Lower lobe of right lung (tissue), 2 donors: ENCODE measurements at regions not wholly inside any gene's neighbourhood (a gene's known extent, or its start where the extent isn't known, plus 50 kb on each side); places are given as distances from the start of the nearest gene placed in this dataset.

Source experiments
- ATAC-seq, 2 donors: fragments of 200-7000 bp; cut with Tn5 transposase; one replicate each; pipeline ENCODE4 v1.9.1; 2020 to 2022; ENCODE audit warnings: mild to moderate bottlenecking in 2 of 2, moderate library complexity in 2 of 2
- DNase-seq: peaks from one replicate; pipeline ENCODE4 v3.0.0-alpha.2; 2020
- H3K27ac ChIP-seq: fragments of 200-600 bp; one replicate; pipeline ENCODE4 v1.8.0; 2022
- H3K27me3 ChIP-seq: fragments of 200-600 bp; one replicate; pipeline ENCODE4 v1.8.0; 2022; ENCODE audit warnings: low read depth
- H3K36me3 ChIP-seq: fragments of 200-600 bp; one replicate; pipeline ENCODE4 v1.8.0; 2022; ENCODE audit warnings: mild to moderate bottlenecking
- H3K4me1 ChIP-seq: fragments of 200-600 bp; one replicate; pipeline ENCODE4 v1.8.0; 2022
- H3K4me3 ChIP-seq: fragments of 200-600 bp; one replicate; pipeline ENCODE4 v1.8.0; 2022; ENCODE audit warnings: mild to moderate bottlenecking
- H3K9me3 ChIP-seq: fragments of 200-600 bp; one replicate; pipeline ENCODE4 v1.8.0; 2022
- CTCF ChIP-seq: fragments of 200-600 bp; IDR thresholded peaks from one replicate; pipeline ENCODE4 v1.8.0; 2022; ENCODE audit warnings: antibody characterized with exemption, mild to moderate bottlenecking
- intact Hi-C: fragments of 100-400 bp; cut with DNase I; formaldehyde crosslinking; loops from one replicate; pipeline ENCODE4 v1.11.0; 2022
- donor health status: DM: no; HTN: yes; CAD: no; lungs with severe emphysema.

- no peaks in the 10 kb centered on the region for H3K4me1 ChIP-seq
- no peaks in the 10 kb centered on the region for H3K27me3 ChIP-seq
- H3K9me3 ChIP-seq, result no peaks in the 10 kb centered on the region
- ATAC-seq, result no peak
- H3K4me3 ChIP-seq, result no peak overlapping the region
- no peak for DNase-seq
- no peak for TF ChIP-seq CTCF
- H3K27ac ChIP-seq, result no peak overlapping the region
- no peaks in the 10 kb centered on the region for H3K36me3 ChIP-seq
- intact Hi-C loops, result no loop called here
Measured at GRCh38 chr6:103862297-103862696, 997.4 kb downstream of the HACE1 start.

DNA sequence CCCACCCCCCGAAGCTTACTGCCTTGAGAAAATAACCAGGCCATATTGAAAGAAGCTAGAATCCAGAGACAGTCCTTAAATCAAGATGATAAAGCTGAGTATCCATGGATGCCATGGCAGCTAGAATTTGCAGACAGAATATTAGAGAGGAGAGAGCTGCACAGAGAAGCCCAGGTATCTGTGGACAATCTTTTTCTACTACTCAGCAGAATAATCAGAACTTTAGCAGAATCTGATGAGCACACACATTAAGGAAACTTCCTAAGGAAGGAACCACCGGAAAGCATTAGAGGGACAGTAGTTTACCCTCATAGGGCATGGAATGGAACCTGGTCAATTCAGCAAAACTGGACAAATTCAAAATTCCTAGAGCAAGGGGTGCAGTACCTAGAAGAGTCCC lies 1001.7 kb downstream of the HACE1 start:
- Histone ChIP-seq H3K4me3 (no peak overlapping the region), H3K27me3 (no peaks in the 10 kb centered on the region), H3K4me1 (no peaks in the 10 kb centered on the region), H3K27ac (no peak overlapping the region), H3K9me3 (no peaks in the 10 kb centered on the region), H3K36me3 (no peaks in the 10 kb centered on the region)
- TF ChIP-seq CTCF, result no peak
- intact Hi-C loops, result no loop called here
- ATAC-seq (no peak), DNase-seq (no peak)

GRCh38 chr6:103855750-103856149 lies 1004.0 kb downstream of the HACE1 start:
- no peak for ATAC-seq
- Histone ChIP-seq H3K4me1 (no peaks in the 10 kb centered on the region), H3K4me3 (no peak overlapping the region), H3K36me3 (no peaks in the 10 kb centered on the region), H3K27ac (no peak overlapping the region), H3K27me3 (no peaks in the 10 kb centered on the region), H3K9me3 (no peaks in the 10 kb centered on the region)
- DNase-seq, result no peak
- intact Hi-C loops, result no loop called here
- no peak for TF ChIP-seq CTCF

GRCh38 chr6:103854059-103854458 lies 1005.7 kb downstream of the HACE1 start:
- no peak for TF ChIP-seq CTCF
- ATAC-seq (no peak), DNase-seq (no peak)
- H3K4me3 ChIP-seq, result no peak overlapping the region
- no peak overlapping the region for H3K27ac ChIP-seq
- no peaks in the 10 kb centered on the region for H3K4me1 ChIP-seq
- no peaks in the 10 kb centered on the region for H3K36me3 ChIP-seq
- H3K9me3 ChIP-seq, result no peaks in the 10 kb centered on the region
- intact Hi-C loops, result no loop called here
- H3K27me3 ChIP-seq, result no peaks in the 10 kb centered on the region

DNA sequence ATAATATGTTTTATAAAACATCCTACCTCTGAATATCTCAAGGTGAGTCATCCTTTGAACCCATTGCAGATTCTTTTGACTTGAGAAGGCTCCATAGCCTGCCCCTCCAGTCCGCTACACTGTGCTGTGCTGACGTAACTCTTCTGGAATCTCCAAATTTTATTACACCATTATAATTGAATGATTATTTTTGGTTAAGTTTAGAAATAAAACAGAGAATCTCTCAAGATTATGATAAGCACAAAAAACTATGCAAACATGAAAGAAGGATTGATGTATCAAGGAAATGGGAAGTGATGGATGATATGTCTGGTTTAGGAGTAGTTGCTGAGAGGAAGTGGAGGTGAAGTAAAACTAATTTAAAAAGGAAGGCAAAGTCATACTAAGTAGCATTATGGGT lies 1021.3 kb downstream of the HACE1 start:
- Histone ChIP-seq H3K4me3 (no peak overlapping the region), H3K27ac (no peak overlapping the region), H3K36me3 (no peaks in the 10 kb centered on the region), H3K27me3 (no peaks in the 10 kb centered on the region), H3K4me1 (no peaks in the 10 kb centered on the region), H3K9me3 (no peaks in the 10 kb centered on the region)
- ATAC-seq, result no peak
- no peak for DNase-seq
- intact Hi-C loops, result no loop called here
- no peak for TF ChIP-seq CTCF

GRCh38 chr6:103826209-103826608 lies 1033.5 kb downstream of the HACE1 start:
- DNase-seq (no peak), ATAC-seq (no peak)
- no peaks in the 10 kb centered on the region for H3K9me3 ChIP-seq
- no peak overlapping the region for H3K4me3 ChIP-seq
- H3K4me1 ChIP-seq, result no peaks in the 10 kb centered on the region
- intact Hi-C loops, result no loop called here
- no peak for TF ChIP-seq CTCF
- H3K27ac ChIP-seq, result no peak overlapping the region
- no peaks in the 10 kb centered on the region for H3K36me3 ChIP-seq
- H3K27me3 ChIP-seq, result no peaks in the 10 kb centered on the region
